ENCODE measurements at regions not wholly inside any gene's neighbourhood (a gene's known extent, or its start where the extent isn't known, plus 50 kb on each side); places are given as distances from the start of the nearest gene placed in this dataset.

GRCh38 chr1:5427026-5427613 is 565.1 kb downstream of the NPHP4 start (continued):
- no peak for TF ChIP-seq E4F1 (IDR thresholded peaks at IDR 0.05; ENCODE audit: borderline replicate concordance, partially characterized antibody)

- Histone ChIP-seq H3K9ac (ENCODE audit: control insufficient read depth, insufficient read depth, low read length) (no peak overlapping the region), H3K79me2 (ENCODE audit: control insufficient read depth, insufficient read depth, low read length) (no peaks in the 10 kb centered on the region), H3K4me2 (ENCODE audit: control insufficient read depth, insufficient read depth) (no peak overlapping the region), H4K20me1 (ENCODE audit: control insufficient read depth, insufficient read depth) (no peaks in the 10 kb centered on the region), H3K36me3 (ENCODE audit: control insufficient read depth in 2 of 2, insufficient read depth in 2 of 2, low read length in 1 of 2) (no peaks in the 10 kb centered on the region), H3K27ac (ENCODE audit: control insufficient read depth, insufficient read depth) (no peak overlapping the region), H3K4me1 (ENCODE audit: control insufficient read depth, insufficient read depth, low read length) (no peaks in the 10 kb centered on the region), H3K4me3 (no peak overlapping the region), H2AFZ (ENCODE audit: control insufficient read depth, low read depth, low read length) (no peak overlapping the region), H3K27me3 (replicated peaks in 1 of 2; ENCODE audit: control insufficient read depth in 2 of 2, insufficient read depth in 2 of 2, low read length in 1 of 2) (no peaks in the 10 kb centered on the region; a peak in 1 of 4 replicates), H3K9me3 (replicated peaks; ENCODE audit: control insufficient read depth, insufficient read depth, low read length) (no peaks in the 10 kb centered on the region)
- ChIA-PET POLR2A (no interaction called here), CTCF (no interaction called here), RAD21 (ENCODE audit: unreplicated experiment) (no interaction called here), SMC1A (ENCODE audit: uncharacterized antibody, unreplicated experiment) (no interaction called here)
- FAIRE-seq = no peak
- in situ Hi-C loops (cut with MboI) = no loop called here
- ATAC-seq = no peak
- 32% methylated on average over 19 of the region's 19 CpGs for WGBS (ENCODE audit: insufficient coverage, insufficient replicate concordance, low lambda C conversion rate, missing lambda C conversion rate)
- BruUV-seq (replicated peaks) = no TSS peak
- DNase-seq (ENCODE audit: low read depth, low spot score) = no peak
- no peak for TF ChIP-seq CTCF (IDR thresholded peaks at IDR 0.05 in 2 of 3, conservative IDR thresholded peaks at IDR 0.05 in 1 of 3; ENCODE audit: control insufficient read depth in 2 of 3, extremely low read depth in 1 of 3, insufficient read depth in 1 of 3, low read depth in 3 of 3, low read length in 3 of 3)
- intact Hi-C loops (cut with micrococcal nuclease; ENCODE audit: unreplicated experiment) = no loop called here
Measured at GRCh38 chr1:5424802-5425703, 567.2 kb downstream of the NPHP4 start.
